Large intestine (tissue), 3 donors: ENCODE measurements at regions not wholly inside any gene's neighbourhood (a gene's known extent, or its start where the extent isn't known, plus 50 kb on each side); places are given as distances from the start of the nearest gene placed in this dataset.

Source experiments
- DNase-seq, 2 donors: peaks; one replicate each; pipeline versions ENCODE4 v3.0.0 to v3.0.0-alpha.2; 2013
- H3K27ac ChIP-seq: one replicate; pipeline ENCODE4 v1.5.1; 2013; ENCODE audit warnings: low read length
- H3K27me3 ChIP-seq: 2 replicates; pipeline ENCODE4 v1.6.1; 2013; ENCODE audit warnings: low read length; ENCODE audit not compliant: control insufficient read depth, insufficient read depth
- H3K36me3 ChIP-seq: 2 replicates; pipeline ENCODE4 v1.6.1; 2013; ENCODE audit warnings: low read length; ENCODE audit not compliant: control insufficient read depth, insufficient read depth
- H3K4me1 ChIP-seq: one replicate; pipeline ENCODE4 v1.6.1; 2013; ENCODE audit warnings: low read length; ENCODE audit not compliant: control insufficient read depth, insufficient read depth
- H3K4me3 ChIP-seq: one replicate; pipeline ENCODE4 v1.5.1; 2013; ENCODE audit warnings: low read length
- H3K9me3 ChIP-seq: one replicate; pipeline ENCODE4 v1.6.1; 2013; ENCODE audit warnings: mild to moderate bottlenecking, low read depth, low read length, moderate library complexity; ENCODE audit not compliant: control insufficient read depth
- WGBS: methylation state at CpG from one replicate; pipeline ENCODE4 v1.1.5; 2013; ENCODE audit warnings: low lambda C conversion rate; ENCODE audit not compliant: insufficient coverage; 5-methylcytosine and 5-hydroxymethylcytosine counted together

- no peak overlapping the region for H3K4me3 ChIP-seq
- H3K4me1 ChIP-seq, result no peaks in the 10 kb centered on the region
- no peak for DNase-seq
- no peaks in the 10 kb centered on the region for H3K36me3 ChIP-seq
- WGBS, result no CpG with 5 or more reads among the region's 4 CpGs
- no peak overlapping the region for H3K27ac ChIP-seq
- no peaks in the 10 kb centered on the region for H3K9me3 ChIP-seq
- no peaks in the 10 kb centered on the region for H3K27me3 ChIP-seq
Observed at GRCh38 chrX:150152036-150152435, 211.1 kb upstream of the MAMLD1 start.

- Histone ChIP-seq H3K27ac (no peak overlapping the region), H3K4me3 (no peak overlapping the region), H3K9me3 (no peaks in the 10 kb centered on the region), H3K27me3 (no peaks in the 10 kb centered on the region), H3K4me1 (no peaks in the 10 kb centered on the region), H3K36me3 (no peaks in the 10 kb centered on the region)
- DNase-seq, result no peak
- WGBS, result no CpG with 5 or more reads among the region's 2 CpGs
Observed at GRCh38 chrX:150152546-150152945, 210.6 kb upstream of the MAMLD1 start.

GRCh38 chrX:150155436-150156035 lies 207.6 kb upstream of the MAMLD1 start:
- H3K27me3 ChIP-seq, result no peaks in the 10 kb centered on the region
- no peaks in the 10 kb centered on the region for H3K4me1 ChIP-seq
- H3K36me3 ChIP-seq, result no peaks in the 10 kb centered on the region
- no peak overlapping the region for H3K4me3 ChIP-seq
- peak; percentile 37 to 63 for DNase-seq
- H3K27ac ChIP-seq, result no peak overlapping the region
- WGBS, result no CpG with 5 or more reads among the region's 5 CpGs
- no peaks in the 10 kb centered on the region for H3K9me3 ChIP-seq

GRCh38 chrX:150156615-150157014 lies 206.5 kb upstream of the MAMLD1 start:
- no CpG with 5 or more reads among the region's 4 CpGs for WGBS
- H3K4me1 ChIP-seq, result no peaks in the 10 kb centered on the region
- no peaks in the 10 kb centered on the region for H3K27me3 ChIP-seq
- H3K36me3 ChIP-seq, result no peaks in the 10 kb centered on the region
- no peaks in the 10 kb centered on the region for H3K9me3 ChIP-seq
- H3K27ac ChIP-seq, result no peak overlapping the region
- no peak overlapping the region for H3K4me3 ChIP-seq
- no peak for DNase-seq

- no peaks in the 10 kb centered on the region for H3K27me3 ChIP-seq
- H3K9me3 ChIP-seq, result no peaks in the 10 kb centered on the region
- H3K4me1 ChIP-seq, result no peaks in the 10 kb centered on the region
- no peaks in the 10 kb centered on the region for H3K36me3 ChIP-seq
- DNase-seq, result peak; percentile 25 to 66
- H3K4me3 ChIP-seq, result no peak overlapping the region
- WGBS, result no CpG with 5 or more reads among the region's 2 CpGs
- H3K27ac ChIP-seq, result no peak overlapping the region
Observed at GRCh38 chrX:150157291-150157690, 205.8 kb upstream of the MAMLD1 start.

GRCh38 chrX:150158554-150159332 lies 204.4 kb upstream of the MAMLD1 start:
- no peak overlapping the region for H3K27ac ChIP-seq
- H3K4me1 ChIP-seq, result no peaks in the 10 kb centered on the region
- no CpG with 5 or more reads among the region's 9 CpGs for WGBS
- no peak overlapping the region for H3K4me3 ChIP-seq
- H3K9me3 ChIP-seq, result no peaks in the 10 kb centered on the region
- no peaks in the 10 kb centered on the region for H3K36me3 ChIP-seq
- H3K27me3 ChIP-seq, result no peaks in the 10 kb centered on the region
- DNase-seq, result no peak

DNA sequence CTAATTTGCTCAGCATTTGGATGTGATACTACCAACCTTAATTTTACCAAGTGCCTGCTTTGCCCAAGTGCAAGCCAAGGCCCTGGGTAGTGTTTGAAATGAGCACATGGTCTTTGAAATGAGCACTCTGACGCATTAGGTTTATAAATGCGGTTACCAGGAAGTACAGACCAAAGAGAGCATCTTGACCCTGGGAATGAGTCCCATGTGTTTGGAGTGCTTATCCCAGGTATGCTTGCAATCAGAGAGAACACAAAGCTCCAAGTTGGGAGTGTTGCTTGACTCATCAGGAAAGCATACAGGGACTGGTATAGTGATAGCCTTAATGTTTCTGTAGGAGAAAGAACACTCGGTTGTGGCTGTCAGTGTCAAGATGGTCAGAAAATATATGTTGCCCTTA lies 203.6 kb upstream of the MAMLD1 start:
- Histone ChIP-seq H3K9me3 (no peaks in the 10 kb centered on the region), H3K27me3 (no peaks in the 10 kb centered on the region), H3K27ac (no peak overlapping the region), H3K36me3 (no peaks in the 10 kb centered on the region), H3K4me3 (no peak overlapping the region), H3K4me1 (no peaks in the 10 kb centered on the region)
- no peak for DNase-seq
- no CpG with 5 or more reads among the region's 3 CpGs for WGBS

GRCh38 chrX:150160656-150161055 lies 202.5 kb upstream of the MAMLD1 start:
- H3K36me3 ChIP-seq, result no peaks in the 10 kb centered on the region
- no peak for DNase-seq
- no peaks in the 10 kb centered on the region for H3K27me3 ChIP-seq
- H3K9me3 ChIP-seq, result no peaks in the 10 kb centered on the region
- no peak overlapping the region for H3K27ac ChIP-seq
- H3K4me1 ChIP-seq, result no peaks in the 10 kb centered on the region
- H3K4me3 ChIP-seq, result no peak overlapping the region

- Histone ChIP-seq H3K4me3 (no peak overlapping the region), H3K4me1 (no peaks in the 10 kb centered on the region), H3K27ac (no peak overlapping the region), H3K9me3 (no peaks in the 10 kb centered on the region), H3K27me3 (no peaks in the 10 kb centered on the region), H3K36me3 (no peaks in the 10 kb centered on the region)
- no CpG with 5 or more reads among the region's 1 CpG for WGBS
- DNase-seq, result no peak
Observed at GRCh38 chrX:150161193-150161592, 201.9 kb upstream of the MAMLD1 start.

DNA sequence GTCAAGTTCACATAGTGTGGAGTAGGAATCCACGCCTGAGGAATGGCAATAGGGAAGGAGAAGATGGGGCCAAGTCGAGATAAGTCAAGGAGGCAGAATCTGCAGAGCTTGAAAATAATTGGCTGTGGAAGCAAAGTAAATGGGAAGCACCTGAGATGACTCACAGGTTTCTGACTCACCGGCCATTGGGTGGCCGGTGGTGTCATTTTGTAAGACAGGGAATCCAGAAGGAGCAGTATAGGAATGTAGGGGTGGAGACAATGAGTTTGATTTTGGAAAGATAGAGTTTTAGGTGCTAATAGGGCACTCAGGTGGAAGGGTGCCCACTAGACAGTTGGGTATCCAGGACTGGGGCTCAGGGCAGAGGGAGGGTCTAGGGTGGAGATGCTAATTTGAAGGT lies 201.0 kb upstream of the MAMLD1 start:
- no peaks in the 10 kb centered on the region for H3K36me3 ChIP-seq
- H3K9me3 ChIP-seq, result no peaks in the 10 kb centered on the region
- H3K4me3 ChIP-seq, result no peak overlapping the region
- no peaks in the 10 kb centered on the region for H3K4me1 ChIP-seq
- WGBS, result no CpG with 5 or more reads among the region's 4 CpGs
- DNase-seq, result no peak
- H3K27ac ChIP-seq, result no peak overlapping the region
- no peaks in the 10 kb centered on the region for H3K27me3 ChIP-seq
